Tongue (tissue), 1 donor: ENCODE measurements at regions not wholly inside any gene's neighbourhood (a gene's known extent, or its start where the extent isn't known, plus 50 kb on each side); places are given as distances from the start of the nearest gene placed in this dataset.

Experiments
- DNase-seq: peaks from one replicate; pipeline ENCODE4 v3.0.0-alpha.2; 2015

GRCh38 chr17:56737421-56738161, 96.1 kb downstream of the C17orf67 start:
- DNase-seq, result peak; percentile 42

- no peak for DNase-seq
Measured at GRCh38 chr17:56739376-56739775, 94.3 kb downstream of the C17orf67 start.

- peak; percentile 68 for DNase-seq
Measured at GRCh38 chr17:56739776-56740175, 93.9 kb downstream of the C17orf67 start.

GRCh38 chr17:56740481-56740880, 93.2 kb downstream of the C17orf67 start:
- no peak for DNase-seq
